Erythroblast (primary cell): ENCODE measurements at regions not wholly inside any gene's neighbourhood (a gene's known extent, or its start where the extent isn't known, plus 50 kb on each side); places are given as distances from the start of the nearest gene placed in this dataset.

Experiments used
- GATA1 ChIP-seq: IDR thresholded peaks from 2 replicates; pipeline ENCODE4 v1.6.1; 2011; ENCODE audit warnings: low read depth, mild to moderate bottlenecking, control low read depth, low read length, moderate library complexity
- POLR2A ChIP-seq: IDR thresholded peaks from 2 replicates; pipeline ENCODE4 v1.6.1; 2011; ENCODE audit warnings: mild to moderate bottlenecking, low read length

DNA sequence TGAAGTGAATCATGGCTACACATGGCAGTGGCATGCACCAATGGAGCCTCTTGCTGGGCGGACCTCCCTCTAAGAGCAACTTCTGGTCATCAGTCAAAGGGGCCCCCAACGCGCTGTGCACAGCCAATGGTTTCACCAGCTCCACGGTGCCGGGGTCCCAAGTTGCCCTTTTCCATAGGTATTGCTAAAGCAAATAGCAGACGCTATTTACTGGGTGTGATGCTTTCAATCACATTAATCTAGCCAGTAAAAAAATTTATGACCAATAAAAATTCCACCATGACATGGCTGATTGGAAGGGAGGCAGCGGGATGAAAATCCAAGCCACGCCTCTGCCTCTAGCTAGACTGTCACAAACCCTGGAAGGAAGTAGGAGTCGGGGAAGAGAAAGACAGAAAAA, 680.3 kb upstream of the SOX9 start:
- TF ChIP-seq POLR2A, result no peak
- no peak for TF ChIP-seq GATA1
